ENCODE measurements at regions not wholly inside any gene's neighbourhood (a gene's known extent, or its start where the extent isn't known, plus 50 kb on each side); places are given as distances from the start of the nearest gene placed in this dataset.

DNA sequence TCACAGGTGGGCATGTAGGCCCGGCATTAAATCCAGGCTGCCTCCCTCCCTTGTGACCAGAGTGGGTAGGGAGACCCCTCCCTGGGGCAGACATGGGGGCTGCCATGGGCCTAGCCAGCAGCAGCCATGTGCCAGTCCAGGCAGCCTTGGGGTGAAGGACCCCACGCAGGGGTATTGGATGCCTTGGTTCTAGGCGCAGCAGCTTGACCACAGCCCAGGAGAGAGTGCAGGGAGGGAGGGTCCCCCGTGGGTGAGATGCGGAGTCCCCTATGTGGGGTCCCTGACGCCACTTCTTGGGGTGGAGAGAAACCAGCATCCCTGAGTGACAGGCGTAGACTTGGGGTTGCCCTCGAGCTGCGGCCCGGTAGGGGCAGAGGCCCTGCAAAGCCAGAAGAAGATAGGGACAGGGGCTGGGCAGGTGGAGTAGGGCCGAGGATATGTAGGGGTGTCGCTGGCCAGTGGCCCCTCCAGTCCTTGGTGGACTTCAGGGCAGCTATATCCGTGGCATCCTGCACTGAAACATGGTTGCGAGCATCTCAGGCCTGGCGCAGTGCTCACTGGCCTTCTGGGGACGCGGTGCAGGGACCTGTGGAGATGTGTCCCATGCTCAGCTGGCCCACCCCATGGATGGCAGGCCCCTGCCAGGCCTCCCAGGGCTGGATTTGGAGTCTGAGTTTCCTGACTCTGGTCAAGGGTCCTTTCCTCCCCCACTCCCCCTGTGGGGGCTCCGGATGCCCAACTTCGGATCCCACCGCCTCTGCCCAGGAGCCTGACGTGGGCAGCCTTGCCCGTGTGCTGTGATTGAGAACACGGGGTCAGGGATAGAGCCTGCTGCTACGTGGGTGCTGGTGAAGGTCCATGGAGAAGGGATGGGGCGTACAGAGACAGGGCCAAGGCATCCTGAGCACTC is 1179.8 kb downstream of the BRD1 start:
- no peak for DNase-seq

GRCh38 chr22:48647051-48647450 is 1180.6 kb downstream of the BRD1 start:
- no peak for DNase-seq

DNA sequence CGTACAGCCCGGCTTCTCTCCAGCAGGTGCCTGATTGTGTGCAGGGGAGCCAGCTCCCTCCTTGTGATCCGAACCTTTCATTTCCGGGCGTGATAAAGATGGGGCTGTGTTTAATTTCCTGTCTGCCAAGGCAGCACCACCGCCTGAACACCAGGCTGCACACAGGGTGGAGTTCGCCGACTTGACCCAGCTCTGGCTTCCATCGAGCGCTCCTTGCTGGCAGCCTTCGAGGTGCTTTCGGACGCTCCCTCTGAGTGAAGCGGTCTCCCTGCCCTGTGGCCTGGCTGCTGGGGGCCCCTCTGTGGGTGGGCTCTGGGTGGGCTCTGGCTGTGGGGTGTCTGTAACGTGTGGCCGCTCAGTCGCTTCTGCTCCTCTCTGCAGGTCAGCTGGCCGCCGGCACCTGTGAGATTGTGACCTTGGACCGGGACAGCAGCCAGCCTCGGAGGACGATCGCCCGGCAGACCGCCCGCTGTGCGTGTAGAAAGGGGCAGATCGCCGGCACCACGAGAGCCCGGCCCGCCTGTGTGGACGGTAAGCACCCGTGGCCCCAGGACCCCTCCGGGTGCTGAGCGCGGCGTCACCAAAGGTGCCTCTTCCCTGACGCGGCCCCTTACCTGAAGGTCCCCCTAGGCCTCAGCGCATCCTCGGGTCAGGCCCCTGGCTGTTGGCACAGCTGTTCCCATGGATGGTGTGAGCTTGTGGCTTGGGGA is 1181.3 kb downstream of the BRD1 start:
- DNase-seq = no peak

GRCh38 chr22:48645766-48646165 is 1181.9 kb downstream of the BRD1 start:
- DNase-seq = no peak

- DNase-seq = no peak
Observed at GRCh38 chr22:48644997-48645396, 1182.7 kb downstream of the BRD1 start.

GRCh38 chr22:48644108-48644507 is 1183.6 kb downstream of the BRD1 start:
- DNase-seq = no peak

GRCh38 chr22:48643066-48643731 is 1184.5 kb downstream of the BRD1 start:
- DNase-seq = no peak

- no peak for DNase-seq
Observed at GRCh38 chr22:48642550-48642949, 1185.1 kb downstream of the BRD1 start.

GRCh38 chr22:48641906-48642475 is 1185.7 kb downstream of the BRD1 start:
- no peak for DNase-seq

GRCh38 chr22:48640890-48641841 is 1186.5 kb downstream of the BRD1 start:
- DNase-seq = no peak

DNA sequence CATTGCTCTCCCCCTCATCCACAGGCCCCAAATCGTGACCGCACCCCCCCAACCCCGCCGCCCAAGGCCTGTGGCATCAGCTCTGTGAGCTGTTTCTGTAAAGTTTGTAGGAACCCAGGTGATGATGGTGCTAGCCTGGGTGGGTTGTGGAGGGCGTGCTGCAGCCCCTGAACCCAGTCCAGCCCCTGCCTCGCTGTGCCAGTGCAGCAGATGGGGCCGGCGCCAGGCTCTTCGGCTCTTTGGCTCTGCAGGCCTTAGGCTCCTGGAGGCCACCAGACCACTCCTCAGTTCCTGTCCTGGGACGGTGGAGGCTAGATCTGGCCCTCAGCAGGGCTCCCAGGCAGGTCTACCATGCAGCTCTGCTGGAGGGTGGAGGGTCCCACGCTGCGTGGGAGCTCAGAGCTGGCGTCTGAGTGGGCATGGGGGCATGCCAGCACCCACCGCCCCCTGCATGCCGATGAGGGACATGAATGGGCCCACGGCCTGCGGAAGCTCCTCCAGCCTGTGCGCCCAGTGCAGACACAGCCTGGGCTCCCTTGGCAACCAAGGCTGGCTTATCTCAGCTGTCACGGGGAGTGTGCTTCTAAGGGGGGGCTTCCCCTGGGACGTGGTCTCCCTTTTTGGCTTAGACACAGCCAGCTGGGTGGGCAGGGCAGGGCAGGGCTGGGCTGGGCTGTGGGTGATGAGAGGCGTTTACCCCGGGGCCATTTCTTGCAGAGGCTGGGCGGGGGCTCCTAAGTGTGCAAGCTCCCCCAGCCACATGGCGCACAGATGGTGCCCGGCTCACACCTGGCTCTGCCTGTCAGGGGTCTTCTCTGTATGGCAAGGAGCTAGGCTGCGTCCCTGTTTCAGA is 1187.6 kb downstream of the BRD1 start:
- no peak for DNase-seq

GRCh38 chr22:48639021-48639795 is 1188.5 kb downstream of the BRD1 start:
- DNase-seq = no peak

DNA sequence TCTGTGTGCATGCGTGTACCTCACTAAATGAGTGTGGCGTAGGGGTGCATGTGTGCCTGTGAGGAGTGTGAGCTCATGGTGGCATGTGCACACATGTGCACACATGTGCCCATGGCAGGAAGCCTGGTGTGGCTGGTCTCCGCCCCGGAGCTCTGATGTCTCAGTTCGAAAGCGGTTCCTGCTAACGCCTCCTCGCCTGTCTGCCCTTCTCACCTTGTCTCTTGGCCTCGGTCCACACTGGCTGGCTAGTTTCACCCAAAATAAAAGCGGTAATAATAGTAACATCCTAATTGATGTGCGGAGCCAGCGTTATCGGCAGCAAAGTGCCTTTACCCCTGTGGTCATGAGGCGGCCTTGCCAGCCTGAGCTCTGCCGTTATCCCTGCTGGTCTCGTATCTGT is 1190.4 kb downstream of the BRD1 start:
- no peak for DNase-seq

DNA sequence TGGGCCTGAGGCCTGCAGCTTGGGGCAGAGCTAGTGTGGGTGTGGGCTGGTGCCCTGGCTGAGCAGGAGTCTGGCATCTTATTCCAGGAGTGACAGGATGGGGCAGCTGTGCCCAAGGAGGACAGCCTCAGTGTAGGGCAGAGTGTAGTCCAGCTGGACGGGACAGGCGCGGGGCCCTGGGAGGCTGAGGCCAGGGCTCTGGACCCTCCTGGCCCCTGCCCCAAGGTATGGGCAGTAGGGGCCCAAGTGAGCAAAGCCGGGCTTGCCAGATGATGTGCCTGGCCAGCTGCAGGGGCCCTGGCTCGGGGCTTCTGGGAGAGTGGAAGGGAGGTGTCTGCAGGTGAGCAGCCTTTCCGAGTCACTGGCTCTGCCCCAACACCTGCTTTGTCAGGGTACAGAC is 1190.9 kb downstream of the BRD1 start:
- DNase-seq = no peak

- DNase-seq = peak; percentile 73
Observed at GRCh38 chr22:48635816-48636215, 1191.9 kb downstream of the BRD1 start.

DNA sequence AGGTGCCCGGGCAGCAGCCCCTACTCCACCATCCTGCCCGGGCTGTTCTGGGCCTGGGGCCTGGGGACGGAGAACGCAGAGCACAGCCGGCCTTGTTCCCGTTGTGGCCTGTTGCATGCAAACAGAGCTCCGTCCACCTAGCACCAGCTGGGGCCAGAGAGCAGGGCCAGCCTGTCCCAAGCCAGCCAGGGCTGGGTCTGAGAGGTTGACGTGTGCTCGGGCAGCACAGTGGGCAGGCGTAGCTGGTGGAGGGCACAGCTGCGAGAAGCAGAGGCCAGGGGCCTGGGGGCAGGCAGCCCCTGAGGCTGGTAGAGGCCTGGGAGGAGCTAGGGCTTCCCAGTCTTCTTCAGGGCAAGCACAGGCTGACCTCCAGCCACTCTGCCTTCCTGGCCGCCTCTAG is 1192.6 kb downstream of the BRD1 start:
- DNase-seq = no peak

DNA sequence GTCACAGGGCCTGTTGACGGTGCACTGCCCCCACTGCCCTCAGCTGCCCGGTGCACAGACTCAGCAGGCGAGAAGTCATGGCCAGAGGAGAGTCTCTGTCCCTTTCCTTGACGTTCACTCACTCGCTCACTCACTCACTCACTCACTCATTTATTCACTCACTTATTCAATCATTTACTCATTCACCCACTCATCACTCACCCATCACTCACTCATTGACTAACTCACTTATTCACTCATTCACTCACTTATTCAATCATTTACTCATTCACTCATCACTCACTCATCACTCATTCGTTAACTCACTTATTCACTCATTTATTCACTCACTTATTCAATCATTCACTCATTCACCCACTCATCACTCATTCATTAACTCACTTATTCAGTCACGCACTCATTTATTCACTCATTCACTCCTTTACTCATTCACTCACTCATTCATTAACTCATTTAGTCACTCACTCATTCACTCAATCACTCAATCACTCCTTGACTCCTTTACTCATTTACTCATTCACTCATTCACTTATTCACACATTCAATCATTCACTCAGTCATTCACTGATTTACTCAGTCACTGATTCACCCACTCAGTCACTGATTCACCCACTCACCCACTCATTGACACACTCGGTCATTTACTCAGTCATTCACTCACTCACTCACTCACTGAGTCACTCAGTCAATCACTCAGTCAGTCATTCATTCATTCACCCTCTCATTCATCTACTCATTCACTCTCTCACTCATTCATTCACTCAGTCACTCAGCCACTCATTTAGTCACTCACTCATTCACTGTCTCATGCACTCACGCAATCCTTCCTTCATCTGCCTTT is 1193.5 kb downstream of the BRD1 start:
- no peak for DNase-seq

DNA sequence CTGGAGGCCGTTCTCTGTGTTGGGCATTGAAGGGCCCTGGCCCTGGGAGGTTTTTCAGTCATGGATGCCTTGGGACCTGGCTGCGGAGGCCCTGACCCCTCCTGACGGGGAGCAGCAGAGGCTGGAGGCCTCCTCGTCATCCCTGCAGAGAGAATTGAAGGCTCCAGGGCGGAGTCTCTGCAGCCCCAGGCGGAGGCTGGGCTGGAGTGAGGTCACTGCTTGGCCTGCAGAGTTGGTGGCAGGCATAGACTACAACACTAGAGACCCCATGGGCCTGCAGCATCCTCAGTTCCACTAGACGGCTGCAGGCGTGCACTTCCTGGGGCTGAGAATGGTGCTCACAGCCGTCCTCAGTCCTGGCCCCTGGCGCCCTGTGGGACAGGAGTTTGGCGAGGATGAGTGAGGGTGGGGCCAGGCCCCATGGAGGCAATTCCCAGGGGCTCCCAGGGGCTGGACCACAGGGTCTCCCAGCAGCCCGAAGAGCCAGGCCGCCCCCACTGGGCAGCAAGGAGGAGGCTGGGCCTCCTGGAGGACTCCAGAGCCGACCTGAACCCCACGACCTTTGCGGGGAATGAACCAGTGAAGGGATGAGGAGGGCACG is 1194.9 kb downstream of the BRD1 start:
- no peak for DNase-seq

- no peak for DNase-seq
Observed at GRCh38 chr22:48631288-48631863, 1196.3 kb downstream of the BRD1 start.

Data from NCI-H345 (cell line).